ENCODE measurements at regions not wholly inside any gene's neighbourhood (a gene's known extent, or its start where the extent isn't known, plus 50 kb on each side); places are given as distances from the start of the nearest gene placed in this dataset.

DNA sequence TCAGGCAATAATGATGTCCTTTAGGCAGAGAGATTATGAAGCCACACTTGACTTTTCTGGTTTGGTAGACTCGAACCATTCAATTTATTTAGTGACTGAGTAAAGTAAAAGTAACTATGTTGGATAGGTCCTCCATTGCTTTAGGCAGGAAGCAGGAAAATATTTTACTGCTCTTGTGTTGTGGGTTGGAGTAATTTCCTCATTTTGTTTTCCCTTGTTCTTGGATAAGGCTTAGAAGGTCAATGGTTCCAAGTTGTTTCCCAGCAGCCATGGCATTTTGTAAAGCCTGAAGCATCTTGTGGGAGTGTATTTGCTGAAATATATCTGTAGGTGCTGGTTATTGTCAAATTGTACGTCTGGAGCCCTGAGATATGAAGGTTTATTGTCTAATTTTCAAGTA is 161.2 kb upstream of the SLC38A2 start:
- Histone ChIP-seq H3K4me3 (no peak overlapping the region), H3K27ac (no peak overlapping the region), H3K4me1 (ENCODE audit: control insufficient read depth in 1 of 2, low read depth in 2 of 2) (peaks cover 0 to 13% of the 10 kb centered on the region in 2 donors), H3K27me3 (replicated peaks; ENCODE audit: insufficient read depth) (no peaks in the 10 kb centered on the region), H3K36me3 (no peaks in the 10 kb centered on the region), H3K9me3 (no peaks in the 10 kb centered on the region)
- DNase-seq (ENCODE audit: low spot score) (no peak), ATAC-seq (ENCODE audit: insufficient number of reproducible peaks, low FRiP score, low read depth) (no peak)
- no peak for TF ChIP-seq CTCF (IDR thresholded peaks at IDR 0.05)

DNA sequence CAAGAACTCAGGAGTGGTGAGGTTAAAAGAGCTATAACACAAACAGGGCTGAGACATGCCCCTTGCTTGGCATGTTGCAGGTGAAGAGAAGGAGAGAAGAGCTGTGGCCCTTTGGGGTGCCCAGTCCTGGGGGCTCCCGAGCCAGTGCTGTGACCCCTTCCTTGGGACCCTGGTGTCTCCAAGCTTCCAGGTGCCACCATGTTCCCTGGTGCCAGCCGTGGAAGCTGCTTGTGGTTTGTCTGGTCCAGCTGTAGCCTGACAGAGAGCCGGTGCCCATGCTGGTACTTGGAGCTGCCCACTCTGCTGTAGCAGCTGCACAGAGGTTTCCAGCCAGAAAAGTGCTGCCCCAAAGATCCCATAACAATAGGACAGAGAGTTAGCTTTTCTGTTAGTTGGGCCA is 159.2 kb upstream of the SLC38A2 start:
- H3K4me1 ChIP-seq (ENCODE audit: control insufficient read depth in 1 of 2, low read depth in 2 of 2): peaks cover 0 to 6% of the 10 kb centered on the region in 2 donors
- no peak for TF ChIP-seq CTCF (IDR thresholded peaks at IDR 0.05)
- no peaks in the 10 kb centered on the region for H3K27me3 ChIP-seq (replicated peaks; ENCODE audit: insufficient read depth)
- H3K9me3 ChIP-seq: no peaks in the 10 kb centered on the region
- DNase-seq (ENCODE audit: low spot score) (no peak), ATAC-seq (ENCODE audit: insufficient number of reproducible peaks, low FRiP score, low read depth) (no peak)
- H3K27ac ChIP-seq: no peak overlapping the region
- H3K4me3 ChIP-seq: no peak overlapping the region
- no peaks in the 10 kb centered on the region for H3K36me3 ChIP-seq

GRCh38 chr12:46531059-46531785 is 158.6 kb upstream of the SLC38A2 start:
- Histone ChIP-seq H3K36me3 (no peaks in the 10 kb centered on the region), H3K4me3 (no peak overlapping the region), H3K9me3 (no peaks in the 10 kb centered on the region), H3K27ac (no peak overlapping the region), H3K27me3 (replicated peaks; ENCODE audit: insufficient read depth) (no peaks in the 10 kb centered on the region), H3K4me1 (ENCODE audit: control insufficient read depth in 1 of 2, low read depth in 2 of 2) (peaks cover 0 to 6% of the 10 kb centered on the region in 2 donors)
- no peak for TF ChIP-seq CTCF (IDR thresholded peaks at IDR 0.05)
- no peak for ATAC-seq (ENCODE audit: insufficient number of reproducible peaks, low FRiP score, low read depth)
- no peak for DNase-seq (ENCODE audit: low spot score)

DNA sequence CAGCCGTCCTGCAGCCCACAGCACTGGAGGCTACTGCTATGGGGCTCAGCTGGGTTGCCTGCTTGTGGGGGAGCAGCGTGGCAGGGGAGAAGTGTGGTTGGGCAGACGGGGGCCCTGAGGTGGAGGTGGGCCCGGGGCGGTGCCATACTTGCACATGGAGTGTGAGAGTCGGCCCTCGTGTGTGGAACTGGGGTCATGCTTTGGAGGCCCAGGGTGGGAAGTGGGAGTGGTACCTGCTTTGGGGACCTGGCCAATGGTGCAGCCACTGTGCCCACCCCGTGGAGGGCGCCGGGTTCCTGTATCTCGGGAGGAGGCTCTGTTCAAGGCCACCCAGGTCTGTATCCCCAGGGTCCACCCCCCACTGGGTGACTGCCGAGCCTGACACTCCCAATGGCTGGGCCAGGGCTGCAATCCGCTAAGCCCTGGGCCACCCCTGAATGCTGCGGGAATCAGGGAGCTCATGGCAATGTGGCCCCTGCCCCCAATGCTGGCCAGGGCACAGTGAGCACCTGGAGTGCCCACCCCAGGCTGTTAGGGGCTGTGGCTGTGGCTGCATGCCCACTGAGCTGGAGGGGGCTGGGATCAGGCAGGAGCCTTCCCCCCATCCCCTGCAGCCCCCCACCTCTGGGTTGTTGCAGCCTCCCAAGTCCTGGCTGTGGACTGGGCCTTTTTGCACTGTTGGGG is 157.9 kb upstream of the SLC38A2 start:
- ATAC-seq (ENCODE audit: insufficient number of reproducible peaks, low FRiP score, low read depth) (no peak), DNase-seq (ENCODE audit: low spot score) (no peak)
- TF ChIP-seq CTCF (IDR thresholded peaks at IDR 0.05): no peak
- Histone ChIP-seq H3K27ac (no peak overlapping the region), H3K4me1 (ENCODE audit: control insufficient read depth in 1 of 2, low read depth in 2 of 2) (peaks cover 3 to 10% of the 10 kb centered on the region in 2 donors), H3K36me3 (no peaks in the 10 kb centered on the region), H3K9me3 (no peaks in the 10 kb centered on the region), H3K27me3 (replicated peaks; ENCODE audit: insufficient read depth) (no peaks in the 10 kb centered on the region), H3K4me3 (no peak overlapping the region)

DNA sequence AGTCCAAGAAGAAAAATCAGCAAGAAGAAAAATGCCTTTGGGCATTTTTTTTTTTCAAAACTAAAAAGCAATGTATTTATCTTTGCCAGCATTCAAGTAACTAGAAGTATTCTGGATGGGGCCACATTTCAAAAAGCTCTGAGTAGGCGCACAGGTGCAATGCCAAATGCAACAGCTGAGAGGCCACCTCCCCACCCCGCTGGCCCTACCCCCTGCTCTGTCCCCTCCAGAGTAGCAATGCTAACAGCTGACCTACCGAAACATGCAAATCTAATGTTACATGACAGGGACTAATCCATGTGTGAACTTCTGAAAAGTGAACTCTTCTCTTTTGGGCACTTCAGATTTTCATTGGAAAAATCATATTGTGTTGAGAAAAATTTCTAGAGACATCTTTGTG is 153.7 kb upstream of the SLC38A2 start:
- Histone ChIP-seq H3K27me3 (replicated peaks; ENCODE audit: insufficient read depth) (no peaks in the 10 kb centered on the region), H3K27ac (no peak overlapping the region), H3K4me1 (ENCODE audit: control insufficient read depth in 1 of 2, low read depth in 2 of 2) (peaks cover 13 to 34% of the 10 kb centered on the region in 2 donors), H3K9me3 (no peaks in the 10 kb centered on the region), H3K36me3 (no peaks in the 10 kb centered on the region), H3K4me3 (no peak overlapping the region)
- ATAC-seq (ENCODE audit: insufficient number of reproducible peaks, low FRiP score, low read depth) (no peak), DNase-seq (ENCODE audit: low spot score) (no peak)
- TF ChIP-seq CTCF (IDR thresholded peaks at IDR 0.05): no peak
